ENCODE measurements at regions not wholly inside any gene's neighbourhood (a gene's known extent, or its start where the extent isn't known, plus 50 kb on each side); places are given as distances from the start of the nearest gene placed in this dataset.

DNA sequence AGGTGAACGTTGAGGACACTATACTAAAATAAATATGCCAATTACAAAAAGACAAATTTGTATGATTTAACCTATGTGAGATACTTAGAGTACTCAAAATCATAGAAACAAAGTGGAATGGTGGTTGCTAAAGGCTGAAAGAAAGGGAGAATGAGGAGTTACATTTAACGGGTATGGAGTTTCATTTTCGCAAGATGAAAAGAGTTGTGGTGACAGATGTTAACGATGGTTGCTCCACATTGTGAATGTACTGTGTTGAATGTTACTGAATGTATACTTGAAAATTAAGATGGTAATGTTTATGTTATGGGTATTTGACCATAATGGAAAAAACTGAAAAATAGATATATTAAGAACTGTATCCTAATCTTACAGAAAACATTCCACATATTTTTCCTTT is 51.3 kb upstream of the MOCS2 start:
- Mint-ChIP-seq H3K9me3 (no peaks in the 10 kb centered on the region), H3K36me3 (ENCODE audit: low read depth) (no peaks in the 10 kb centered on the region), H3K4me1 (peaks cover 24% of the 10 kb centered on the region), H3K4me3 (no peak overlapping the region), H3K27me3 (ENCODE audit: low read depth) (no peaks in the 10 kb centered on the region), H3K27ac (no peak overlapping the region)
- TF ChIP-seq, protein P1, sequence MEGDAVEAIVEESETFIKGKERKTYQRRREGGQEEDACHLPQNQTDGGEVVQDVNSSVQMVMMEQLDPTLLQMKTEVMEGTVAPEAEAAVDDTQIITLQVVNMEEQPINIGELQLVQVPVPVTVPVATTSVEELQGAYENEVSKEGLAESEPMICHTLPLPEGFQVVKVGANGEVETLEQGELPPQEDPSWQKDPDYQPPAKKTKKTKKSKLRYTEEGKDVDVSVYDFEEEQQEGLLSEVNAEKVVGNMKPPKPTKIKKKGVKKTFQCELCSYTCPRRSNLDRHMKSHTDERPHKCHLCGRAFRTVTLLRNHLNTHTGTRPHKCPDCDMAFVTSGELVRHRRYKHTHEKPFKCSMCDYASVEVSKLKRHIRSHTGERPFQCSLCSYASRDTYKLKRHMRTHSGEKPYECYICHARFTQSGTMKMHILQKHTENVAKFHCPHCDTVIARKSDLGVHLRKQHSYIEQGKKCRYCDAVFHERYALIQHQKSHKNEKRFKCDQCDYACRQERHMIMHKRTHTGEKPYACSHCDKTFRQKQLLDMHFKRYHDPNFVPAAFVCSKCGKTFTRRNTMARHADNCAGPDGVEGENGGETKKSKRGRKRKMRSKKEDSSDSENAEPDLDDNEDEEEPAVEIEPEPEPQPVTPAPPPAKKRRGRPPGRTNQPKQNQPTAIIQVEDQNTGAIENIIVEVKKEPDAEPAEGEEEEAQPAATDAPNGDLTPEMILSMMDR (IDR thresholded peaks at IDR 0.05; ENCODE audit: unreplicated experiment in 3 of 3), result no peak

DNA sequence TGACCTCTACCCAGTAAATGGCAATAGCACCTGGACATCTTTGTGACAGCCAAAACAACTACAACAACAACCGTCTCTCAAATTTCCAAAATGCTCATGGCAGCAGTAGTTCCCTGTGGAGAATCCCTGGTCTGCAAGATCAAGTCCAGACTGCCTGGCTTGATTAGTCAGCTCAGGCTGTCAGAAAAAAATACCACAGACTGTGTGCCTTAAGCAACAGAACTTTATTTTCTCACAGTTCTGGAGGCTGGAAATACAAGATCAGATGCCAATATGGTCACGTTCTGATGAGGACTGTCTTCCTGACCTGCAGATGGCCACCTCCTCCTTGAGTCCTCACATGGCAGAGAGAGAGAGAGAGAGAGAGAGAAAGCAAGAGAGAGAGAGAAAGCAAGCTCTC is 52.3 kb upstream of the MOCS2 start:
- H3K4me3 Mint-ChIP-seq, result no peak overlapping the region
- H3K9me3 Mint-ChIP-seq, result no peaks in the 10 kb centered on the region
- H3K36me3 Mint-ChIP-seq (ENCODE audit: low read depth), result no peaks in the 10 kb centered on the region
- no peak overlapping the region for H3K27ac Mint-ChIP-seq
- TF ChIP-seq, protein P1 (IDR thresholded peaks at IDR 0.05; ENCODE audit: unreplicated experiment in 3 of 3), result no peak
- H3K27me3 Mint-ChIP-seq (ENCODE audit: low read depth), result no peaks in the 10 kb centered on the region
- H3K4me1 Mint-ChIP-seq, result peaks cover 29% of the 10 kb centered on the region

DNA sequence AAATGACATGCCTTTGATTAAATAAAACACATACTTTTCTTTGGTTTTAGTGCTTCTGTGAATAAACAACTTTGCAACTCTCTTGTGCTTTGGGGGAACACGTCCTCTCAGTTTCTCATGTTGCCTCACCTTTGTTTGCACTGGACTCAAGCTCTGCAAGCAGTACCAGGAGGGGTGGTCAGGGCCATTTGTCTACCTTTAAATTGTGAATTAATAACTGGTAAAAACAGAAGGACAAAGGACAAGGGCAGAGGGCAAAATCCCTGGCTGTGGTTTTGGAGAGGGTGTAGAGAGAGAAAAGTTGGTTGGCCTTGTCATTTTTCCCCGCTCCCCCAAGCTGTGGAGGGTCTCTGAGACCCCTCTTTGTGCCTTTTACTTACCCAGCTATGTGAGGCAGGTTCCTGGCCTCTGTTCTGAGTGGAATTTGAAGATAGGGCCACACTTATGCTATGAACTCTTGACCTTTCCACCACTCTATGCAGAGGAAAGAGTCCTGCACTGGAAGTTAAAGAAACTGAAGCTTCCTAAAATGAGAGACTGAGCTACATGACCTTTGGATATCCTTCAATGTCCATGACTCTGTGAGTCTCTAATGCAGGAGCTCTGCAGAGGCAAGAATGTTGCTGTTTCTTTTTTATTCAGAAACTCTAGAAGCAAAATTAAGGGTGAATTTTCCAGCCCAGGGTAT is 55.1 kb upstream of the MOCS2 start:
- H3K9me3 Mint-ChIP-seq, result no peaks in the 10 kb centered on the region
- no peaks in the 10 kb centered on the region for H3K36me3 Mint-ChIP-seq (ENCODE audit: low read depth)
- TF ChIP-seq, protein P1 (IDR thresholded peaks at IDR 0.05; ENCODE audit: unreplicated experiment in 3 of 3), result no peak
- H3K4me1 Mint-ChIP-seq, result peaks cover 48% of the 10 kb centered on the region
- peak overlapping the region in 1 of 3 experiments; percentile 57 for H3K27ac Mint-ChIP-seq
- no peak overlapping the region for H3K4me3 Mint-ChIP-seq
- H3K27me3 Mint-ChIP-seq (ENCODE audit: low read depth), result peaks cover 4% of the 10 kb centered on the region

DNA sequence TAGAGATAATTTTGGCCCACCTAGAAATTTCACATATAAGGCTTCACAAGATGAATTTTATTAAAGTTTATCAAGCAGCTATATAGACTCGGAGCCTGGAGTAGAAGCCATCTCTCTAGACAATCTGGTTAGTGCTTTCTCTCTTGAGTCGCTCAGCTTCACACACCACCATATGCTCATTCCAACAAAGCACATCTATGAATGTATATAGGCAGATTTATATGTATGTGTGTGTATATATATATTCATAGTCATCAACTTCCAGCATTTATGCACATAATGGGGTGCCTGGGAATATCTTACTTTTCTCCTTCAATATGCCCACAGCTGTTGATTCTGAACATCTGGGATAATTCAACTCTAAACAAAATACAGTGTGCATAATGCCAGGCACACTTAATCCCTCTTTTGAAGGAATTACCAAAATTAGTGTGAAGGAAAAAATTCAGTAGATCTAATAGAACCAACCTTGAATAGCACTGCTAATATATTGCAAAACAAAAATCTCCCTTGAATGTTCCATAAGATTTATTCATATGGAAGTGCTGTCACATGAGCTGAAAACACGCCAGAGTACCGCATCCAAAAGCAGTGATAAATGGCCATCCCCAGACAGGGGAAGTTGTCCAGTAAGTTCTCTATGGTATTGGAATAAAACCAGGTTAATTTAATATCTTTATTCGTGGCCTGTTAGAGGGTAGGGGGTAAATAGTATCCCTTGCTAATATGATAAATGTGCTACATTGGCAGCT is 56.0 kb upstream of the MOCS2 start:
- H3K4me3 Mint-ChIP-seq, result peak overlapping the region in 1 of 3 experiments; percentile 6
- H3K27ac Mint-ChIP-seq, result peak overlapping the region; percentile 57 to 77 (median 60)
- H3K4me1 Mint-ChIP-seq, result peaks cover 48% of the 10 kb centered on the region
- H3K27me3 Mint-ChIP-seq (ENCODE audit: low read depth), result peaks cover 4% of the 10 kb centered on the region
- H3K36me3 Mint-ChIP-seq (ENCODE audit: low read depth), result no peaks in the 10 kb centered on the region
- TF ChIP-seq, protein P1 (IDR thresholded peaks at IDR 0.05; ENCODE audit: unreplicated experiment in 3 of 3), result no peak
- no peaks in the 10 kb centered on the region for H3K9me3 Mint-ChIP-seq

DNA sequence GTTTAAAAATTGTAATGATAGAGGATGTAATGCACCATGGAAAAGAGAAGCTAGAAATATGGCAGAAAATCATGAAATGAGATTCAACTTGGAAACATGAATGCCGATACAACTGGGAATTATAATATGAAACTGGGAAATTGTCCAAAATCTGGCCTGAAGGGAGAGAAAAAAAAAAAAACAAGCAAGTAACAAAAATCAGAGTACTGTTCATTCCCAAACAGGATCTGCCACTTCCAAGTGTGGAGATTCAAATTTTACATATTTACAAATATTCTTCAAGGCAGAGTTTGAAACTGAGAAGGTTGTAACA is 56.6 kb upstream of the MOCS2 start:
- Mint-ChIP-seq H3K27me3 (ENCODE audit: low read depth) (peaks cover 4% of the 10 kb centered on the region), H3K36me3 (ENCODE audit: low read depth) (no peaks in the 10 kb centered on the region), H3K4me3 (peak overlapping the region in 1 of 3 experiments; percentile 6), H3K4me1 (peaks cover 50% of the 10 kb centered on the region), H3K9me3 (no peaks in the 10 kb centered on the region), H3K27ac (peak overlapping the region; percentile 57 to 74 (median 60))
- TF ChIP-seq, protein P1 (IDR thresholded peaks at IDR 0.05; ENCODE audit: unreplicated experiment in 3 of 3), result no peak

Data from nephron (organoid).